SH-SY5Y (cell line): ENCODE measurements at regions not wholly inside any gene's neighbourhood (a gene's known extent, or its start where the extent isn't known, plus 50 kb on each side); places are given as distances from the start of the nearest gene placed in this dataset.

ENCODE experiments used
- GATA2 ChIP-seq: IDR thresholded peaks from 2 replicates; pipeline ENCODE4 v1.6.1; 2011; ENCODE audit warnings: mild to moderate bottlenecking, low read depth, low read length
- GATA3 ChIP-seq: IDR thresholded peaks from 2 replicates; pipeline ENCODE4 v1.6.1; 2011; ENCODE audit warnings: low read depth, mild to moderate bottlenecking, low read length, moderate library complexity

GRCh38 chr1:59146056-59146455 lies 150.8 kb upstream of the FGGY start:
- no peak for TF ChIP-seq GATA2
- TF ChIP-seq GATA3: no peak
